ENCODE measurements at regions not wholly inside any gene's neighbourhood (a gene's known extent, or its start where the extent isn't known, plus 50 kb on each side); places are given as distances from the start of the nearest gene placed in this dataset.

GRCh38 chr1:243977094-243977493 lies 74.0 kb upstream of the ZBTB18 start:
- no peak for TF ChIP-seq CTCF (IDR thresholded peaks at IDR 0.05)
- no peak for ATAC-seq (ENCODE audit: low FRiP score)
- DNase-seq (ENCODE audit: low spot score) = no peak

DNA sequence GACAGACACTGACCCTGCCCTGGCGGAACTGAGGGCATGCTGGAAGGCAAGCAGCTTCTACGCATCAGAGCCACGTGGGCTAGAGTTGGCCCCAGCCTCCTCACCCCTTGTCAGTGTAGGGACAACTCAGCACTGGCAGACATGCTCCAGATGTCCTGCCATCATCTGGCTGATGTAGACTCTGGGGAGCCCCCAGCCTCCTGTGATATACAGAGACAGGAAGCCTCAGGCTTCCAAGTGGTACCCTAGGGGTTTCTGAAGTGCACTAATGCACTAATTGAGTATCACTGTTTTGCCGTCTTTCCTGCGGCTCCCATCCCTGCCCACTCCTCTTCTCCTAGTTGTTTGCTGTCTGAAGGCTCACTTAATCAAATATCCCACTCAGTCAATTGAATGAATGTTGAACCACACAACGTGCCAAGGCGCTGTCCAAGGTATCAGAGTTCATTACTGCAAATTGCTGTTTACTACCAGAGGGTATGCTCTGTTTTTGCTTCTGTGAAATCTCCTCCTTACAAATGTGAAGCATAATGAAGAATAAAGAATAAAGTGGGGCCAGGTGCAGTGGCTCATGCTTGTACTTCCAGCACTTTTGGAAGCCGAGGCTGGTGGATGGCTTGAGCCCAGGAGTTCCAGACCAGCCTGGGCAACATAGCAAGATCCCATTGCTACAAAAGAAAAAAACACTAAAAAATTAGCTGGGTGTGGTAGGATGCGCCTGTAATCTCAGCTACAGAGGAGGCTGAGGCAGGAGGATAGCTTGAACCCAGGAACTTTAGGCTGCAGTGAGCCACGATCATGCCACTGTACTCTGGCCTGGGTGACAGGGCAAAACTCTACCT lies 76.4 kb upstream of the ZBTB18 start:
- ATAC-seq (ENCODE audit: low FRiP score) = no peak
- TF ChIP-seq CTCF (IDR thresholded peaks at IDR 0.05) = no peak
- DNase-seq (ENCODE audit: low spot score) = no peak

GRCh38 chr1:243973169-243973568 lies 77.9 kb upstream of the ZBTB18 start:
- DNase-seq (ENCODE audit: low spot score) = no peak
- no peak for ATAC-seq (ENCODE audit: low FRiP score)
- TF ChIP-seq CTCF (IDR thresholded peaks at IDR 0.05) = no peak

GRCh38 chr1:243970077-243970476 lies 81.0 kb upstream of the ZBTB18 start:
- TF ChIP-seq CTCF (IDR thresholded peaks at IDR 0.05) = no peak
- DNase-seq (ENCODE audit: low spot score) (no peak), ATAC-seq (ENCODE audit: low FRiP score) (no peak)

- DNase-seq (ENCODE audit: low spot score) (no peak), ATAC-seq (ENCODE audit: low FRiP score) (no peak)
- TF ChIP-seq CTCF (IDR thresholded peaks at IDR 0.05) = no peak
These were observed 82.7 kb upstream of the ZBTB18 start for GRCh38 chr1:243968413-243968812.

- DNase-seq (ENCODE audit: low spot score) (no peak), ATAC-seq (ENCODE audit: low FRiP score) (no peak)
- no peak for TF ChIP-seq CTCF (IDR thresholded peaks at IDR 0.05)
These were observed 86.2 kb upstream of the ZBTB18 start for GRCh38 chr1:243964915-243965314.

DNA sequence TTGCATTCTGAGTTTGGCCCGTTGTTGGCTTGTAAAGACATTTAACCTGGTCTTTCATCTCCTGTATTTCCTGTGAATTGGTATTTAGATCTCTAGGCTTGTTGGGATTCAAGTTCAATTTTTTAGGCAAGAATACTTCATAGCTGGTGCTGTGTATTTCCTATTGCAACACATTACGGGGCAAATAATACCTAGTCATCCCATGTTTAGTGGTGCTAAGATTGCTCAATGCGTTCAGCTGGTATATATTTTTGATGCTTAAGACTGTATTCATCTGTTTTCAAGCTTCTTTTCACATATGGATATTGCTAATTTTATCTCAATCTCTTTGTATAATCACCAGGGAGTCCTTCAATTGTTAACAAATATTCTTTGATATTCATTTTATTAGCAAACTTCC lies 87.5 kb upstream of the ZBTB18 start:
- TF ChIP-seq CTCF (IDR thresholded peaks at IDR 0.05) = no peak
- DNase-seq (ENCODE audit: low spot score) = no peak
- no peak for ATAC-seq (ENCODE audit: low FRiP score)

All from omental fat pad (tissue), 3 donors.